Neutrophil (primary cell): ENCODE measurements at regions not wholly inside any gene's neighbourhood (a gene's known extent, or its start where the extent isn't known, plus 50 kb on each side); places are given as distances from the start of the nearest gene placed in this dataset.

Experiments used
- H3K27ac ChIP-seq: fragments of 200-600 bp; sonication (generic); 2 replicates; pipeline ENCODE4 v1.5.1; 2016; ENCODE audit warnings: mild to moderate bottlenecking, moderate library complexity
- H3K27me3 ChIP-seq: fragments of 200-600 bp; sonication (generic); 2 replicates; pipeline ENCODE4 v1.6.0; 2016; ENCODE audit warnings: mild to moderate bottlenecking
- H3K36me3 ChIP-seq: fragments of 200-600 bp; sonication (generic); 2 replicates; pipeline ENCODE4 v1.5.1; 2017
- H3K4me1 ChIP-seq, 2 experiments: fragments of 200-600 bp in 1 of 2; sonication (generic) in 1 of 2; 1 replicate in 1 of 2; 2 replicates in 1 of 2; pipeline versions ENCODE4 v1.5.1 to v1.6.1; 2013 to 2016; ENCODE audit warnings: low read depth in 1 of 2, low read length in 1 of 2, mild to moderate bottlenecking in 1 of 2, moderate library complexity in 1 of 2; ENCODE audit not compliant: control insufficient read depth in 1 of 2, insufficient read depth in 1 of 2
- H3K4me3 ChIP-seq, 2 experiments: fragments of 200-600 bp in 1 of 2; sonication (generic) in 1 of 2; 1 replicate in 1 of 2; 2 replicates in 1 of 2; pipeline ENCODE4 v1.5.1; 2013 to 2016; ENCODE audit warnings: low read depth in 1 of 2, low read length in 1 of 2, mild to moderate bottlenecking in 1 of 2, moderate library complexity in 1 of 2
- H3K9me3 ChIP-seq: fragments of 200-600 bp; sonication (generic); 2 replicates; pipeline ENCODE4 v1.5.1; 2016
- CTCF ChIP-seq: fragments of 200-600 bp; sonication (generic); IDR thresholded peaks from 2 replicates; pipeline ENCODE4 v1.5.1; 2016; ENCODE audit warnings: antibody characterized with exemption

GRCh38 chrX:45667666-45668065 lies 467.0 kb upstream of the DIPK2B start:
- Histone ChIP-seq H3K4me1 (no peaks in the 10 kb centered on the region), H3K27me3 (no peaks in the 10 kb centered on the region), H3K36me3 (no peaks in the 10 kb centered on the region), H3K9me3 (no peaks in the 10 kb centered on the region), H3K4me3 (no peak overlapping the region), H3K27ac (no peak overlapping the region)
- TF ChIP-seq CTCF: no peak

GRCh38 chrX:45664727-45665290 lies 464.1 kb upstream of the DIPK2B start:
- no peak for TF ChIP-seq CTCF
- H3K27me3 ChIP-seq: no peaks in the 10 kb centered on the region
- H3K4me3 ChIP-seq: no peak overlapping the region
- no peaks in the 10 kb centered on the region for H3K4me1 ChIP-seq
- no peaks in the 10 kb centered on the region for H3K36me3 ChIP-seq
- H3K27ac ChIP-seq: no peak overlapping the region
- no peaks in the 10 kb centered on the region for H3K9me3 ChIP-seq

- H3K27me3 ChIP-seq: no peaks in the 10 kb centered on the region
- no peaks in the 10 kb centered on the region for H3K4me1 ChIP-seq
- H3K36me3 ChIP-seq: no peaks in the 10 kb centered on the region
- no peak overlapping the region for H3K4me3 ChIP-seq
- H3K27ac ChIP-seq: no peak overlapping the region
- H3K9me3 ChIP-seq: no peaks in the 10 kb centered on the region
- no peak for TF ChIP-seq CTCF
Measured at GRCh38 chrX:45660477-45660876, 459.8 kb upstream of the DIPK2B start.

GRCh38 chrX:45633419-45633818 lies 432.7 kb upstream of the DIPK2B start:
- Histone ChIP-seq H3K9me3 (no peaks in the 10 kb centered on the region), H3K4me1 (no peaks in the 10 kb centered on the region), H3K27ac (no peak overlapping the region), H3K36me3 (no peaks in the 10 kb centered on the region), H3K27me3 (no peaks in the 10 kb centered on the region), H3K4me3 (no peak overlapping the region)
- no peak for TF ChIP-seq CTCF

GRCh38 chrX:45632506-45632905 lies 431.8 kb upstream of the DIPK2B start:
- Histone ChIP-seq H3K4me1 (no peaks in the 10 kb centered on the region), H3K27ac (no peak overlapping the region), H3K4me3 (no peak overlapping the region), H3K36me3 (no peaks in the 10 kb centered on the region), H3K9me3 (no peaks in the 10 kb centered on the region), H3K27me3 (no peaks in the 10 kb centered on the region)
- TF ChIP-seq CTCF: no peak

- no peak overlapping the region for H3K4me3 ChIP-seq
- no peaks in the 10 kb centered on the region for H3K27me3 ChIP-seq
- TF ChIP-seq CTCF: no peak
- H3K27ac ChIP-seq: no peak overlapping the region
- H3K4me1 ChIP-seq: no peaks in the 10 kb centered on the region
- H3K36me3 ChIP-seq: no peaks in the 10 kb centered on the region
- no peaks in the 10 kb centered on the region for H3K9me3 ChIP-seq
Measured at GRCh38 chrX:45630078-45630477, 429.4 kb upstream of the DIPK2B start.
